ENCODE measurements at regions not wholly inside any gene's neighbourhood (a gene's known extent, or its start where the extent isn't known, plus 50 kb on each side); places are given as distances from the start of the nearest gene placed in this dataset.
A peak's percentile ranks its signal among the peaks of the same experiment; 100 is the strongest.

- no peak for TF ChIP-seq EZH2 (IDR thresholded peaks at IDR 0.05; ENCODE audit: borderline replicate concordance)
- TF ChIP-seq EZH2phosphoT487 (IDR thresholded peaks at IDR 0.05; ENCODE audit: low read depth, severe bottlenecking, unreplicated experiment): no peak
- no peak for TF ChIP-seq CTCF (IDR thresholded peaks at IDR 0.05; ENCODE audit: poor library complexity)
Observed at GRCh38 chr4:4759883-4760282, 99.6 kb upstream of the MSX1 start.

GRCh38 chr4:4759232-4759631, 100.2 kb upstream of the MSX1 start:
- Histone ChIP-seq H3K27me3 (no peaks in the 10 kb centered on the region), H3K27ac (no peak overlapping the region), H3K4me2 (no peak overlapping the region), H3K4me3 (no peak overlapping the region), H3K4me1 (ENCODE audit: insufficient read depth) (peaks cover 26% of the 10 kb centered on the region), H3K9me2 (replicated peaks; ENCODE audit: insufficient read depth) (no peaks in the 10 kb centered on the region), H3K36me3 (replicated peaks; ENCODE audit: insufficient read depth, low read depth) (no peaks in the 10 kb centered on the region), H3K9me3 (ENCODE audit: low read depth) (no peaks in the 10 kb centered on the region), H3K79me2 (no peaks in the 10 kb centered on the region), H4K20me1 (ENCODE audit: insufficient read depth, poor library complexity, severe bottlenecking) (no peaks in the 10 kb centered on the region), H2AFZ (no peak overlapping the region)
- 88% methylated on average over 13 of the region's 13 CpGs for WGBS (ENCODE audit: low lambda C conversion rate, missing lambda C conversion rate)
- DNase-seq (ENCODE audit: low spot score): no peak
- no peak for TF ChIP-seq EZH2 (IDR thresholded peaks at IDR 0.05; ENCODE audit: borderline replicate concordance)

More at GRCh38 chr4:4759883-4760282, 99.6 kb upstream of the MSX1 start:
- Histone ChIP-seq H3K4me1 (ENCODE audit: insufficient read depth) (peaks cover 22% of the 10 kb centered on the region), H3K79me2 (no peaks in the 10 kb centered on the region), H3K27ac (no peak overlapping the region), H3K9me2 (replicated peaks; ENCODE audit: insufficient read depth) (no peaks in the 10 kb centered on the region), H3K4me3 (no peak overlapping the region), H3K36me3 (replicated peaks; ENCODE audit: insufficient read depth, low read depth) (no peaks in the 10 kb centered on the region), H3K4me2 (no peak overlapping the region), H3K27me3 (no peaks in the 10 kb centered on the region), H3K9me3 (ENCODE audit: low read depth) (no peaks in the 10 kb centered on the region), H4K20me1 (ENCODE audit: insufficient read depth, poor library complexity, severe bottlenecking) (no peaks in the 10 kb centered on the region), H2AFZ (no peak overlapping the region)
- WGBS (ENCODE audit: low lambda C conversion rate, missing lambda C conversion rate): 57% methylated on average over 7 of the region's 7 CpGs
- DNase-seq (ENCODE audit: low spot score): no peak

- no peaks in the 10 kb centered on the region for H3K36me3 ChIP-seq (replicated peaks; ENCODE audit: insufficient read depth, low read depth)
- 85% methylated on average over 8 of the region's 8 CpGs for WGBS (ENCODE audit: low lambda C conversion rate, missing lambda C conversion rate)
- no peaks in the 10 kb centered on the region for H3K9me3 ChIP-seq (ENCODE audit: low read depth)
- H3K27me3 ChIP-seq: no peaks in the 10 kb centered on the region
- H2AFZ ChIP-seq: no peak overlapping the region
- H3K4me3 ChIP-seq: no peak overlapping the region
- no peaks in the 10 kb centered on the region for H4K20me1 ChIP-seq (ENCODE audit: insufficient read depth, poor library complexity, severe bottlenecking)
- no peaks in the 10 kb centered on the region for H3K9me2 ChIP-seq (replicated peaks; ENCODE audit: insufficient read depth)
- H3K79me2 ChIP-seq: no peaks in the 10 kb centered on the region
- H3K27ac ChIP-seq: no peak overlapping the region
- no peak overlapping the region for H3K4me2 ChIP-seq
- TF ChIP-seq EZH2phosphoT487 (IDR thresholded peaks at IDR 0.05; ENCODE audit: low read depth, severe bottlenecking, unreplicated experiment): no peak
- no peak for TF ChIP-seq EZH2 (IDR thresholded peaks at IDR 0.05; ENCODE audit: borderline replicate concordance)
- no peak for TF ChIP-seq CTCF (IDR thresholded peaks at IDR 0.05; ENCODE audit: poor library complexity)
- H3K4me1 ChIP-seq (ENCODE audit: insufficient read depth): peaks cover 24% of the 10 kb centered on the region
- DNase-seq (ENCODE audit: low spot score): no peak
Observed at GRCh38 chr4:4758681-4759080, 100.8 kb upstream of the MSX1 start.

GRCh38 chr4:4755306-4755705, 104.2 kb upstream of the MSX1 start:
- Histone ChIP-seq H3K4me2 (no peak overlapping the region), H4K20me1 (ENCODE audit: insufficient read depth, poor library complexity, severe bottlenecking) (no peaks in the 10 kb centered on the region), H3K4me3 (no peak overlapping the region), H3K27ac (no peak overlapping the region), H3K79me2 (no peaks in the 10 kb centered on the region), H3K27me3 (no peaks in the 10 kb centered on the region), H3K9me3 (ENCODE audit: low read depth) (no peaks in the 10 kb centered on the region), H2AFZ (no peak overlapping the region), H3K36me3 (replicated peaks; ENCODE audit: insufficient read depth, low read depth) (no peaks in the 10 kb centered on the region), H3K9me2 (replicated peaks; ENCODE audit: insufficient read depth) (no peaks in the 10 kb centered on the region), H3K4me1 (ENCODE audit: insufficient read depth) (peaks cover 20% of the 10 kb centered on the region)
- TF ChIP-seq EZH2phosphoT487 (IDR thresholded peaks at IDR 0.05; ENCODE audit: low read depth, severe bottlenecking, unreplicated experiment) (no peak), EZH2 (IDR thresholded peaks at IDR 0.05; ENCODE audit: borderline replicate concordance) (no peak), CTCF (IDR thresholded peaks at IDR 0.05; ENCODE audit: poor library complexity) (peak; percentile 7)
- DNase-seq (ENCODE audit: low spot score): no peak
- WGBS (ENCODE audit: low lambda C conversion rate, missing lambda C conversion rate): 82% methylated on average over 3 of the region's 3 CpGs

Measured in hepatocyte (in vitro differentiated cells).